OCI-LY3 (cell line): ENCODE measurements at regions not wholly inside any gene's neighbourhood (a gene's known extent, or its start where the extent isn't known, plus 50 kb on each side); places are given as distances from the start of the nearest gene placed in this dataset.
"Not testable (repeated sequence)": the region's sequence is repeated elsewhere in the genome, so short reads cannot be mapped to it uniquely, and the experiment has no call there.

ENCODE experiments used
- H2AFZ ChIP-seq: fragments of 200-600, 300-600 bp; shearing (Covaris generic); 2 replicates; pipeline ENCODE4 v1.6.0; 2014; ENCODE audit warnings: antibody characterized with exemption, low read depth, low read length
- H3K27ac ChIP-seq: fragments of 200-600, 300-600 bp; sonication (generic); 2 replicates; pipeline ENCODE4 v1.5.1; 2014; ENCODE audit warnings: mild to moderate bottlenecking, low read length, moderate library complexity, mixed read lengths
- H3K27me3 ChIP-seq: fragments of 200-600, 300-600 bp; sonication (generic); 2 replicates; pipeline ENCODE4 v1.6.1; 2014; ENCODE audit warnings: low read depth, low read length, mixed read lengths
- H3K36me3 ChIP-seq: fragments of 200-600, 300-600 bp; sonication (generic); replicated peaks from 2 replicates; pipeline ENCODE3; 2014; ENCODE audit warnings: low read depth, low read length, mixed read lengths
- H3K4me1 ChIP-seq: fragments of 300-600, 200-600 bp; sonication (generic); 2 replicates; pipeline ENCODE4 v1.6.1; 2014; ENCODE audit warnings: low read length, mixed read lengths
- H3K4me2 ChIP-seq: fragments of 200-600, 300-600 bp; sonication (generic); 2 replicates; pipeline ENCODE4 v1.6.1; 2014; ENCODE audit warnings: low read length, mixed read lengths
- H3K4me3 ChIP-seq: fragments of 300-600, 200-600 bp; sonication (generic); 2 replicates; pipeline ENCODE4 v1.5.1; 2014; ENCODE audit warnings: antibody characterized with exemption, mild to moderate bottlenecking, low read length, moderate library complexity
- H3K79me2 ChIP-seq: fragments of 300-600, 200-600 bp; shearing (Covaris generic); 2 replicates; pipeline ENCODE4 v1.6.1; 2014; ENCODE audit warnings: mild to moderate bottlenecking, low read length, mixed read lengths
- H3K9ac ChIP-seq: fragments of 300-600, 200-600 bp; shearing (Covaris generic); 2 replicates; pipeline ENCODE4 v1.6.0; 2014; ENCODE audit warnings: mild to moderate bottlenecking, low read length, moderate library complexity
- H3K9me3 ChIP-seq: fragments of 200-600, 300-600 bp; shearing (Covaris generic); 2 replicates; pipeline ENCODE4 v1.6.1; 2014; ENCODE audit warnings: low read length, mixed read lengths; ENCODE audit not compliant: insufficient read depth
- H4K20me1 ChIP-seq: fragments of 200-600, 300-600 bp; sonication (generic); 2 replicates; pipeline ENCODE4 v1.6.1; 2016; ENCODE audit warnings: low read length, mixed read lengths; ENCODE audit not compliant: insufficient read depth
- CTCF ChIP-seq: fragments of 200-600, 300-600 bp; sonication (generic); IDR thresholded peaks from 2 replicates; pipeline ENCODE4 v1.5.1; 2014; ENCODE audit warnings: antibody characterized with exemption, low read length, low read depth
- EZH2phosphoT487 ChIP-seq: fragments of 200-600 bp; shearing (Covaris generic); IDR thresholded peaks from 2 replicates; pipeline ENCODE4 v1.6.1; 2018; ENCODE audit warnings: antibody characterized with exemption, mixed run types, low read depth

GRCh38 chr10:78338717-78339116 is 305.1 kb downstream of the RPS24 start:
- no peaks in the 10 kb centered on the region; the same call in 1 of the 2 replicates for H3K27me3 ChIP-seq
- no peak overlapping the region for H2AFZ ChIP-seq
- H3K79me2 ChIP-seq: no peaks in the 10 kb centered on the region
- TF ChIP-seq EZH2phosphoT487: no peak
- no peaks in the 10 kb centered on the region for H4K20me1 ChIP-seq
- no peak overlapping the region for H3K4me3 ChIP-seq
- H3K9me3 ChIP-seq: no peaks in the 10 kb centered on the region
- no peak overlapping the region for H3K4me2 ChIP-seq
- H3K36me3 ChIP-seq: no peaks in the 10 kb centered on the region
- H3K27ac ChIP-seq: no peak overlapping the region
- no peak overlapping the region for H3K9ac ChIP-seq
- no peaks in the 10 kb centered on the region for H3K4me1 ChIP-seq

- Histone ChIP-seq H3K4me3 (no peak overlapping the region), H3K36me3 (no peaks in the 10 kb centered on the region), H3K9ac (no peak overlapping the region), H4K20me1 (no peaks in the 10 kb centered on the region), H2AFZ (no peak overlapping the region), H3K4me1 (no peaks in the 10 kb centered on the region), H3K4me2 (no peak overlapping the region), H3K9me3 (no peaks in the 10 kb centered on the region), H3K27me3 (no peaks in the 10 kb centered on the region; the same call in 1 of the 2 replicates), H3K79me2 (no peaks in the 10 kb centered on the region), H3K27ac (no peak overlapping the region)
- TF ChIP-seq EZH2phosphoT487: no peak
Observed at GRCh38 chr10:78339251-78339650, 305.6 kb downstream of the RPS24 start.

- TF ChIP-seq CTCF (no peak), EZH2phosphoT487 (no peak)
- no peaks in the 10 kb centered on the region for H3K79me2 ChIP-seq
- no peaks in the 10 kb centered on the region for H4K20me1 ChIP-seq
- H3K27me3 ChIP-seq: peaks cover 5% of the 10 kb centered on the region
- no peaks in the 10 kb centered on the region for H3K4me1 ChIP-seq
- no peak overlapping the region for H3K4me2 ChIP-seq
- H3K4me3 ChIP-seq: no peak overlapping the region
- no peak overlapping the region for H3K9ac ChIP-seq
- H3K36me3 ChIP-seq: no peaks in the 10 kb centered on the region
- no peaks in the 10 kb centered on the region for H3K9me3 ChIP-seq
- no peak overlapping the region for H3K27ac ChIP-seq
- no peak overlapping the region for H2AFZ ChIP-seq
Observed at GRCh38 chr10:78341953-78342614, 308.4 kb downstream of the RPS24 start.

GRCh38 chr10:78342827-78343653 is 309.4 kb downstream of the RPS24 start:
- Histone ChIP-seq H3K79me2 (no peaks in the 10 kb centered on the region), H3K4me3 (no peak overlapping the region), H3K27ac (no peak overlapping the region), H3K4me1 (no peaks in the 10 kb centered on the region), H3K36me3 (no peaks in the 10 kb centered on the region), H3K9ac (no peak overlapping the region), H4K20me1 (no peaks in the 10 kb centered on the region), H3K27me3 (peaks cover 5% of the 10 kb centered on the region), H3K4me2 (no peak overlapping the region), H3K9me3 (no peaks in the 10 kb centered on the region), H2AFZ (no peak overlapping the region)
- TF ChIP-seq EZH2phosphoT487: no peak
- no peak for TF ChIP-seq CTCF

- H3K4me2 ChIP-seq, H3K9ac ChIP-seq, H3K27me3 ChIP-seq, H3K79me2 ChIP-seq, H3K27ac ChIP-seq, H3K36me3 ChIP-seq, H3K4me3 ChIP-seq, H2AFZ ChIP-seq, H3K4me1 ChIP-seq, H4K20me1 ChIP-seq, H3K9me3 ChIP-seq: not testable (repeated sequence)
Observed at GRCh38 chr10:78344257-78344656, 310.6 kb downstream of the RPS24 start.

GRCh38 chr10:78345515-78345914 is 311.9 kb downstream of the RPS24 start:
- H3K4me3 ChIP-seq, H3K36me3 ChIP-seq, H2AFZ ChIP-seq, H3K9me3 ChIP-seq, H3K27me3 ChIP-seq, H3K27ac ChIP-seq, H3K4me2 ChIP-seq, H4K20me1 ChIP-seq, H3K4me1 ChIP-seq, H3K9ac ChIP-seq, H3K79me2 ChIP-seq: not testable (repeated sequence)
